ENCODE measurements at regions not wholly inside any gene's neighbourhood (a gene's known extent, or its start where the extent isn't known, plus 50 kb on each side); places are given as distances from the start of the nearest gene placed in this dataset.
"Not testable (repeated sequence)": the region's sequence is repeated elsewhere in the genome, so short reads cannot be mapped to it uniquely, and the experiment has no call there.

DNA sequence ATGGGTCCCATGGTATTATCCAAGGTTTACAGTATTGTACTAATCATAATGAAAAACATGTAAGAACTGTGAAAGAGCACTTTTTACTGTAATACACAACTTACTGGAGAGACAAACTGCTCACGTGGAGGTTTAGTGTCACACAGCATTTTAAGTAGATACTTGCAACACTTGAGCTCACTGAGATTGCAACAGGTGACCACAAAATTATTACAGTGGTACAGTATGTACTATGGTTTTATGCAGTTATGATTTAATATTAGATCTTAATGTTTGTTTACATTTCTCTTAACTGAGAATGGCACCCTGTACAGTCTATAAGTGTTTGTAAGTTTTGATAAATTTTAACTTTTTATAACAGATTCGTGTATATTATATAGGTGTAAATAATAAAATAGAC, 118.6 kb upstream of the SKOR2 start:
- H3K36me3 ChIP-seq, result no peaks in the 10 kb centered on the region
- no peak for ATAC-seq
- no peaks in the 10 kb centered on the region for H3K4me1 ChIP-seq
- TF ChIP-seq, protein P1, sequence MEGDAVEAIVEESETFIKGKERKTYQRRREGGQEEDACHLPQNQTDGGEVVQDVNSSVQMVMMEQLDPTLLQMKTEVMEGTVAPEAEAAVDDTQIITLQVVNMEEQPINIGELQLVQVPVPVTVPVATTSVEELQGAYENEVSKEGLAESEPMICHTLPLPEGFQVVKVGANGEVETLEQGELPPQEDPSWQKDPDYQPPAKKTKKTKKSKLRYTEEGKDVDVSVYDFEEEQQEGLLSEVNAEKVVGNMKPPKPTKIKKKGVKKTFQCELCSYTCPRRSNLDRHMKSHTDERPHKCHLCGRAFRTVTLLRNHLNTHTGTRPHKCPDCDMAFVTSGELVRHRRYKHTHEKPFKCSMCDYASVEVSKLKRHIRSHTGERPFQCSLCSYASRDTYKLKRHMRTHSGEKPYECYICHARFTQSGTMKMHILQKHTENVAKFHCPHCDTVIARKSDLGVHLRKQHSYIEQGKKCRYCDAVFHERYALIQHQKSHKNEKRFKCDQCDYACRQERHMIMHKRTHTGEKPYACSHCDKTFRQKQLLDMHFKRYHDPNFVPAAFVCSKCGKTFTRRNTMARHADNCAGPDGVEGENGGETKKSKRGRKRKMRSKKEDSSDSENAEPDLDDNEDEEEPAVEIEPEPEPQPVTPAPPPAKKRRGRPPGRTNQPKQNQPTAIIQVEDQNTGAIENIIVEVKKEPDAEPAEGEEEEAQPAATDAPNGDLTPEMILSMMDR (IDR thresholded peaks at IDR 0.05 in 4 of 5, conservative IDR thresholded peaks at IDR 0.05 in 1 of 5), result no peak
- TF ChIP-seq POLR2A (IDR thresholded peaks at IDR 0.05), result no peak
- no peaks in the 10 kb centered on the region for H3K9me3 ChIP-seq
- no peak overlapping the region for H3K27ac ChIP-seq
- no peak overlapping the region for H3K4me3 ChIP-seq
- intact Hi-C loops (cut with DNase I; ENCODE audit: low total_unique reads), result no loop called here
- in situ Hi-C loops (cut with MboI; ENCODE audit: low sequenced_read_pairs in 4 of 4), result no loop called here
- no peak for DNase-seq
- H3K27me3 ChIP-seq, result peaks cover 0 to 6% (median 0%) of the 10 kb centered on the region in 3 donors

DNA sequence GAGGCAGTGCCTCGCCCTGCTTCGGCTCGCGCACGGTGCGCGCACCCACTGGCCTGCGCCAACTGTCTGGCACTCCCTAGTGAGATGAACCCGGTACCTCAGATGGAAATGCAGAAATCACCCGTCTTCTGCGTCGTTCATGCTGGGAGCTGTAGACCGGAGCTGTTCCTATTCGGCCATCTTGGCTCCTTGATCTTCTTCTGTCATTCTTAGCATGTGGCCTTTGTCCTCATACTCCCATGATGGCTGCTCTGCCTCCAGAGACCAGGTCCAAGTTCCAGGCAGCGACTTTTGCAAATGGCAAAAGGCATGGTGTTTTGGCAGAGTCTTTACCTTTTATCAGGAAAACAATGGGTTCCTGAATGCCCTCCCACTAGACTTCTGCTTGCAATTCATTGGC, 102.6 kb upstream of the SKOR2 start:
- H3K4me1 ChIP-seq; ATAC-seq; H3K27me3 ChIP-seq; H3K4me3 ChIP-seq; DNase-seq; H3K36me3 ChIP-seq; intact Hi-C loops (cut with DNase I; ENCODE audit: low total_unique reads); H3K27ac ChIP-seq; in situ Hi-C loops (cut with MboI; ENCODE audit: low sequenced_read_pairs in 4 of 4); H3K9me3 ChIP-seq: not testable (repeated sequence)

DNA sequence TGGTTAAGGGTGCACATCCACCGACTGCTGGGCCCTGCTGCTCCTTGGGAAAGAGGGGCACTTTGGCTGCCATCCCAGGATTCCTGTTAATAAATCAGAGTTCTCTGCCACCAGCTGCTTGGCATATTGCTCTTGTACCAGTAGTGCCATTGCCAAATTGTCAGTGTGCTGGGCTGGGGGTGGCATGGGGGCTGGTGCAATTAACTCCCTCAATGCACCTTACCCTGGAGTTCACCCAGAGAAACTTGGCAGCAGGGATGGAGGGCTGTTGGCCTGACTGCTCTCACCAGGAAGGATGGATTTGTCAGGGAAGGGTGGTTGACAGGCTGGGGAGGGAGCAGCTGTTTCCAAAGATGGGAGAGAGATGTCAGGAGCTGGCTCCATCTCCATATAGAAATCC, 94.6 kb upstream of the SKOR2 start:
- in situ Hi-C loops (cut with MboI; ENCODE audit: low sequenced_read_pairs in 4 of 4), result no loop called here
- TF ChIP-seq POLR2A (IDR thresholded peaks at IDR 0.05), result no peak
- TF ChIP-seq, protein P1 (IDR thresholded peaks at IDR 0.05 in 4 of 5, conservative IDR thresholded peaks at IDR 0.05 in 1 of 5), result no peak
- no peaks in the 10 kb centered on the region for H3K27me3 ChIP-seq
- no peaks in the 10 kb centered on the region for H3K9me3 ChIP-seq
- no peaks in the 10 kb centered on the region for H3K36me3 ChIP-seq
- DNase-seq, result no peak
- intact Hi-C loops (cut with DNase I; ENCODE audit: low total_unique reads), result no loop called here
- H3K4me1 ChIP-seq, result no peaks in the 10 kb centered on the region
- H3K27ac ChIP-seq, result no peak overlapping the region
- H3K4me3 ChIP-seq, result no peak overlapping the region
- ATAC-seq, result no peak

DNA sequence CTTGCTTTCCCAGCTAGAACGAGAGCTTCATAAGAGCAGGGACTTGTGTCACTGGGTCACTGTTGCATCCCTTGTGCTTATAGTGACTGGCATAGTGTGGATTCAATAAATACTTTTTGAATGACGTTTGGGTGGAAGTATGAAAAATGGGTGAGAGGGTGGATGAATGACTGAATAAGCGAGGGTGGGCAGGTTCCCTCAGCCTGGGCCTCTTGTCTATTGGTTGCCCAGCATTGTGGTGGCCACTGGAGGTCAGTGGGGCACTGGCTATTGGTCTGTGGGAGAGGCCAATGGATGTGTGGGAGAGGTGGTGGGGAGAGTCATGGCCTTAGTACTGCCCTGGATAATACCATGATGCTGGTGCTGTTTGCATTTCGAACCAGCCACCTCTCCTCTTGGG, 93.8 kb upstream of the SKOR2 start:
- H3K9me3 ChIP-seq, result no peaks in the 10 kb centered on the region
- no peaks in the 10 kb centered on the region for H3K36me3 ChIP-seq
- H3K4me3 ChIP-seq, result no peak overlapping the region
- TF ChIP-seq POLR2A (IDR thresholded peaks at IDR 0.05), result no peak
- TF ChIP-seq, protein P1 (IDR thresholded peaks at IDR 0.05 in 4 of 5, conservative IDR thresholded peaks at IDR 0.05 in 1 of 5), result no peak
- DNase-seq (no peak), ATAC-seq (no peak)
- in situ Hi-C loops (cut with MboI; ENCODE audit: low sequenced_read_pairs in 4 of 4), result no loop called here
- H3K4me1 ChIP-seq, result no peaks in the 10 kb centered on the region
- no peaks in the 10 kb centered on the region for H3K27me3 ChIP-seq
- H3K27ac ChIP-seq, result no peak overlapping the region
- intact Hi-C loops (cut with DNase I; ENCODE audit: low total_unique reads), result no loop called here

DNA sequence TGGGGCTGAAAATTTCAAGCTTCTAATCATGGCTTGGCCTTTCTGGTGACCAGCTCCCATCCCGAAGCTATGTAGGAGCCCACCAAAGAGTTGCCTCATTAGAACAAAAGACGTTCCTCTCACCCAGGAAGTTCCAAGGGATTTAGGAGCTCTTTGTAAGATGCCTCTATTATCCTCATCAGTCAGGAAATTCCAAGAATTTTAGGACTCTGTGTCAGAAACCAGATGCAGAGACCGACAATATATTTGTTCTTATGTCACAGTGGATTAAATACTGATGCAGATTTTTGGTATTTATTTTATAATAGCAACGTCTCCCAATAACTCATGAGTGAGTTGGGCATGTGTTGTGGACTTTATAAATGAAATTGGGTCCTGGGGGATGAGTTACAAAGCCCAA, 91.8 kb upstream of the SKOR2 start:
- no peaks in the 10 kb centered on the region for H3K36me3 ChIP-seq
- no peak for DNase-seq
- intact Hi-C loops (cut with DNase I; ENCODE audit: low total_unique reads), result no loop called here
- no peaks in the 10 kb centered on the region for H3K27me3 ChIP-seq
- in situ Hi-C loops (cut with MboI; ENCODE audit: low sequenced_read_pairs in 4 of 4), result no loop called here
- no peak for ATAC-seq
- no peaks in the 10 kb centered on the region for H3K4me1 ChIP-seq
- no peaks in the 10 kb centered on the region for H3K9me3 ChIP-seq
- H3K27ac ChIP-seq, result no peak overlapping the region
- H3K4me3 ChIP-seq, result no peak overlapping the region
- TF ChIP-seq POLR2A (IDR thresholded peaks at IDR 0.05), result no peak
- TF ChIP-seq, protein P1 (IDR thresholded peaks at IDR 0.05 in 4 of 5, conservative IDR thresholded peaks at IDR 0.05 in 1 of 5), result no peak

All from gastrocnemius medialis (tissue), 4 donors.